Suprapubic skin (tissue), 4 donors: ENCODE measurements at regions not wholly inside any gene's neighbourhood (a gene's known extent, or its start where the extent isn't known, plus 50 kb on each side); places are given as distances from the start of the nearest gene placed in this dataset.

ENCODE experiments used
- DNase-seq, 2 donors: peaks; one replicate each; pipeline ENCODE4 v3.0.0-alpha.2; 2019; ENCODE audit warnings: low spot score in 2 of 2
- H3K27ac ChIP-seq: fragments of 200-600 bp; sonication (generic); one replicate; pipeline ENCODE4 v1.5.1; 2019
- H3K27me3 ChIP-seq: fragments of 200-600 bp; sonication (generic); one replicate; pipeline ENCODE4 v1.5.1; 2019
- H3K36me3 ChIP-seq: fragments of 200-600 bp; sonication (generic); one replicate; pipeline ENCODE4 v1.5.1; 2019
- H3K4me1 ChIP-seq: fragments of 200-600 bp; sonication (generic); one replicate; pipeline ENCODE4 v1.5.1; 2019
- H3K4me3 ChIP-seq: fragments of 200-600 bp; sonication (generic); one replicate; pipeline ENCODE4 v1.5.1; 2019; ENCODE audit warnings: mild to moderate bottlenecking
- H3K9me3 ChIP-seq: fragments of 200-600 bp; sonication (generic); one replicate; pipeline ENCODE4 v1.5.1; 2019
- CTCF ChIP-seq, 2 donors: fragments of 200-600 bp in 1 of 2; fragments of 450-650 bp in 1 of 2; sonication (generic) in 1 of 2; IDR thresholded peaks; one replicate each; pipeline ENCODE4 v1.5.1; 2016 to 2019; ENCODE audit warnings: antibody characterized with exemption in 2 of 2, mild to moderate bottlenecking in 1 of 2, moderate library complexity in 1 of 2
- EP300 ChIP-seq: sonication (generic); formaldehyde crosslinking; IDR thresholded peaks from one replicate; pipeline ENCODE4 v1.6.1; 2017; ENCODE audit warnings: antibody characterized with exemption
- POLR2A ChIP-seq, 2 donors: fragments of 450-650 bp; IDR thresholded peaks; one replicate each; pipeline ENCODE4 v1.6.1; 2017; ENCODE audit warnings: antibody characterized with exemption in 2 of 2, mild to moderate bottlenecking in 2 of 2, moderate library complexity in 2 of 2
- POLR2AphosphoS5 ChIP-seq, 3 donors: sonication (generic); formaldehyde crosslinking; IDR thresholded peaks; one replicate each; pipeline ENCODE4 v1.6.1; 2017; ENCODE audit warnings: antibody characterized with exemption in 3 of 3
- whole genome bisulfite sequencing: methylation state at CpG from one replicate; pipeline ENCODE4 v1.1.5; 2018; 5-methylcytosine and 5-hydroxymethylcytosine counted together

GRCh38 chrX:15055146-15055930, 182.1 kb downstream of the MOSPD2 start:
- H3K9me3 ChIP-seq, result no peaks in the 10 kb centered on the region
- no peaks in the 10 kb centered on the region for H3K27me3 ChIP-seq
- TF ChIP-seq POLR2A (IDR thresholded peaks at IDR 0.05) (no peak), EP300 (no peak), POLR2AphosphoS5 (IDR thresholded peaks at IDR 0.05) (no peak), CTCF (IDR thresholded peaks at IDR 0.05) (no peak)
- no peak overlapping the region for H3K4me3 ChIP-seq
- no peaks in the 10 kb centered on the region for H3K36me3 ChIP-seq
- H3K27ac ChIP-seq, result no peak overlapping the region
- no peak for DNase-seq
- H3K4me1 ChIP-seq, result no peaks in the 10 kb centered on the region
- 65% methylated on average over 3 of the region's 3 CpGs for WGBS

- H3K36me3 ChIP-seq, result no peaks in the 10 kb centered on the region
- H3K9me3 ChIP-seq, result no peaks in the 10 kb centered on the region
- TF ChIP-seq POLR2AphosphoS5 (IDR thresholded peaks at IDR 0.05), result no peak
- no peak for TF ChIP-seq EP300
- no peak for TF ChIP-seq CTCF (IDR thresholded peaks at IDR 0.05)
- TF ChIP-seq POLR2A (IDR thresholded peaks at IDR 0.05), result no peak
- no peaks in the 10 kb centered on the region for H3K4me1 ChIP-seq
- no peak overlapping the region for H3K4me3 ChIP-seq
- H3K27me3 ChIP-seq, result no peaks in the 10 kb centered on the region
- DNase-seq, result no peak
- H3K27ac ChIP-seq, result no peak overlapping the region
- WGBS, result 83% methylated on average over 5 of the region's 5 CpGs
Measured at GRCh38 chrX:15050395-15050794, 177.2 kb downstream of the MOSPD2 start.

- Histone ChIP-seq H3K36me3 (no peaks in the 10 kb centered on the region), H3K27ac (no peak overlapping the region), H3K27me3 (no peaks in the 10 kb centered on the region), H3K4me1 (no peaks in the 10 kb centered on the region), H3K4me3 (no peak overlapping the region), H3K9me3 (no peaks in the 10 kb centered on the region)
- WGBS, result 83% methylated on average over 2 of the region's 2 CpGs
- TF ChIP-seq POLR2AphosphoS5 (IDR thresholded peaks at IDR 0.05) (no peak), CTCF (IDR thresholded peaks at IDR 0.05) (no peak), POLR2A (IDR thresholded peaks at IDR 0.05) (no peak), EP300 (no peak)
- DNase-seq, result no peak
Measured at GRCh38 chrX:15043538-15043937, 170.3 kb downstream of the MOSPD2 start.

- no peak overlapping the region for H3K4me3 ChIP-seq
- no peak overlapping the region for H3K27ac ChIP-seq
- TF ChIP-seq CTCF (IDR thresholded peaks at IDR 0.05) (no peak), EP300 (no peak), POLR2A (IDR thresholded peaks at IDR 0.05) (no peak), POLR2AphosphoS5 (IDR thresholded peaks at IDR 0.05) (no peak)
- DNase-seq, result no peak
- no peaks in the 10 kb centered on the region for H3K4me1 ChIP-seq
- H3K36me3 ChIP-seq, result no peaks in the 10 kb centered on the region
- H3K9me3 ChIP-seq, result no peaks in the 10 kb centered on the region
- H3K27me3 ChIP-seq, result no peaks in the 10 kb centered on the region
Measured at GRCh38 chrX:15033917-15034316, 160.7 kb downstream of the MOSPD2 start.

GRCh38 chrX:15017491-15017890, 144.3 kb downstream of the MOSPD2 start:
- DNase-seq, result no peak
- Histone ChIP-seq H3K4me1 (no peaks in the 10 kb centered on the region), H3K27ac (no peak overlapping the region), H3K36me3 (no peaks in the 10 kb centered on the region), H3K4me3 (no peak overlapping the region), H3K27me3 (no peaks in the 10 kb centered on the region), H3K9me3 (no peaks in the 10 kb centered on the region)
- no peak for TF ChIP-seq POLR2AphosphoS5 (IDR thresholded peaks at IDR 0.05)
- no peak for TF ChIP-seq CTCF (IDR thresholded peaks at IDR 0.05)
- TF ChIP-seq EP300, result no peak
- TF ChIP-seq POLR2A (IDR thresholded peaks at IDR 0.05), result no peak
- WGBS, result 63% methylated on average over 3 of the region's 3 CpGs
